ES-I3 (cell line): ENCODE measurements at regions not wholly inside any gene's neighbourhood (a gene's known extent, or its start where the extent isn't known, plus 50 kb on each side); places are given as distances from the start of the nearest gene placed in this dataset.

Source experiments
- H3K36me3 ChIP-seq: 2 replicates; pipeline ENCODE4 v1.6.1; 2013; ENCODE audit warnings: mild to moderate bottlenecking, low read length, control low read depth, moderate library complexity; ENCODE audit not compliant: insufficient read depth
- H3K4me1 ChIP-seq: 2 replicates; pipeline ENCODE4 v1.6.1; 2013; ENCODE audit warnings: mild to moderate bottlenecking, control low read depth, low read length; ENCODE audit not compliant: insufficient read depth
- H3K9ac ChIP-seq: 2 replicates; pipeline ENCODE4 v1.6.1; 2013; ENCODE audit warnings: low read depth, mild to moderate bottlenecking, low read length, moderate library complexity
- H3K9me3 ChIP-seq: 2 replicates; pipeline ENCODE4 v1.6.1; 2013; ENCODE audit warnings: mild to moderate bottlenecking, low read length, moderate library complexity; ENCODE audit not compliant: control insufficient read depth, insufficient read depth

DNA sequence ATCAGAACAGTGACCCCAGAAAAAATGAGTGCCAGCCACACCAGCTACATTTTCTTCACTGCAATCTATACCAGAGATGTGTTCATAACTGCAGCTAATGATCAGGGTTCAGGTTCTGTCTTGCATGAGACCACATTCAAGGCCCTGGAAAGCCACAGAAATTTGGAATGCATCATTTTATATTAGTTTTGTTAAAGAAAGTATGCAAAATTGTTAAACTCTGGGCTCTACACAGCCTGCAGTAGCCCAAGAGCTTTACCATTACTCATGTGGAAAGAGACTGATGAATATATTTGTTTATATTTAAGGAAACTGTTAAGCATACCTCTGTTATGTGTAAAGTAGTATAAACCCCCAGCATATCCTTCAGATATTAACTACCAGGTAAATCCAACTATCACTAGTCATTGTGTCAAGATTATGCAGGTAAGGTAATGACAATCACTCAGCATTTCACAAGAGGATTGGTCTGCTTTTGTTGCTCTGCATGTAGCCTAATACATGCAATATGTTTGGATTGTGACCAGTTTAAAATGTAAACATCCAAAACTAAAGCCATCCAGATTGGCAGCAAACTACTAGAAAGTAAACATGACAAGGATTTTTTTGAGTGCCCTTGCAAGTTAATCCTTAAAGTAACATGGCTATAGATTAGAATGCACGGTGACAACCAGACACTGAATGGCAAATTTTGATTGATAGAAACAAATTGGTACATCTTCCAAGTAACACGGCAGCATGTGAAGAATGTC, 429.1 kb upstream of the ARGLU1 start:
- H3K36me3 ChIP-seq = no peaks in the 10 kb centered on the region
- H3K9me3 ChIP-seq = no peaks in the 10 kb centered on the region
- no peak overlapping the region for H3K9ac ChIP-seq
- H3K4me1 ChIP-seq = no peaks in the 10 kb centered on the region

DNA sequence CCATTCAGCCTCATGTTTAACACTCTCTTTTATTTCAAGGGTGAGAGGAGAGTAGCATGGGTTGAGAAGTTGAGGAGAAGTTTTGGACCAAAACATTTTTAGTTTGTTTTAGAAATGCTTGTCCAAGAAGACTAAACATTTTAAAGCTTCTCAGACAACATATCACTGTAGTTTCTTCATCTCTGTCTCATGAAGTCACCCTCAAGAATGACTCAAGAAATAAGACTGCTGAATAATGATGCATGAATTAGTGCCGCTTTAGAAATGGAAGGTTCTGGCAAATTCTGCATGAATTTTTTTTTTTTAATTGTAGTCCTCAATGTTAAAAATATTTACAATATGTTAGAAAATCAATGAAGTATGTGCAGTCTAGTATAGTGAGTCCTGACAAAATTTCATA, 422.7 kb upstream of the ARGLU1 start:
- Histone ChIP-seq H3K9me3 (no peaks in the 10 kb centered on the region), H3K9ac (no peak overlapping the region), H3K4me1 (peaks cover 10% of the 10 kb centered on the region), H3K36me3 (no peaks in the 10 kb centered on the region)

DNA sequence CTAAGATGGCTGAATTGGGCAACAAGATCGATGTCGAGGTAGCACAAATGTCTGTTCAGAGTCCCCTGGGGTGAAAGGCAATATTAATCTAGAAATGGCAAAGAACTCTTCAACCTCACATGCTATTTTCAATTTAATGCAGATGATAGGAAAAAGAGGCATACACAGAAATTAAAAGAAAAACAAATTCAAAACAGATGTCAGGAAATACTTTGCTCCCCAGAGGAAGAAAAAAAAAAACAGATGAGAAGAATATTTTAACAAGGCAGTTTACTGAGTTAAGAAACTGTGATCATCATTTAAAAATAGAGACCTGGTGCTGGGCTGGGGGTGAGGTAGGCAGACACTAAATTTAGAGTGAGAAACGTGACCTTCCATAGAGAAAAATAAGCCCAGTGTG, 421.9 kb upstream of the ARGLU1 start:
- Histone ChIP-seq H3K9ac (no peak overlapping the region), H3K4me1 (peaks cover 10% of the 10 kb centered on the region), H3K36me3 (no peaks in the 10 kb centered on the region), H3K9me3 (no peaks in the 10 kb centered on the region)

DNA sequence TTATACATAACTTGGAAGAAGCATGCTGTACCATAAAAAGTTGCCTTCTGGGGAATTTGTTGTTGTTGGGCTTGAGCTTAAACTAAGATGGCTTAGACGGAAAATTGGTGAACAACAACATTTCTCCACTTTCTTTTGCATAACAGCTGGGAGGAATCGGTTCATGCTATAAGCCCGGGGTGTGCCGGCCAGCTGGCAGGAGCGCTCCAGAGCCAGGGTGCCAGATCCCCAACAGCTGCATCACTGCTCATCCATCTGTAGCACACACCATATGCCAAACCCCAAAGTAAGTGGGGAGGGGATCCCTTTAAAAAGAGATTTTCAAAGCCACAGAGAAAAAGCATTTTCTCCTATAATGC, 419.5 kb upstream of the ARGLU1 start:
- no peak overlapping the region for H3K9ac ChIP-seq
- H3K36me3 ChIP-seq = no peaks in the 10 kb centered on the region
- H3K4me1 ChIP-seq = peaks cover 10% of the 10 kb centered on the region
- H3K9me3 ChIP-seq = no peaks in the 10 kb centered on the region

DNA sequence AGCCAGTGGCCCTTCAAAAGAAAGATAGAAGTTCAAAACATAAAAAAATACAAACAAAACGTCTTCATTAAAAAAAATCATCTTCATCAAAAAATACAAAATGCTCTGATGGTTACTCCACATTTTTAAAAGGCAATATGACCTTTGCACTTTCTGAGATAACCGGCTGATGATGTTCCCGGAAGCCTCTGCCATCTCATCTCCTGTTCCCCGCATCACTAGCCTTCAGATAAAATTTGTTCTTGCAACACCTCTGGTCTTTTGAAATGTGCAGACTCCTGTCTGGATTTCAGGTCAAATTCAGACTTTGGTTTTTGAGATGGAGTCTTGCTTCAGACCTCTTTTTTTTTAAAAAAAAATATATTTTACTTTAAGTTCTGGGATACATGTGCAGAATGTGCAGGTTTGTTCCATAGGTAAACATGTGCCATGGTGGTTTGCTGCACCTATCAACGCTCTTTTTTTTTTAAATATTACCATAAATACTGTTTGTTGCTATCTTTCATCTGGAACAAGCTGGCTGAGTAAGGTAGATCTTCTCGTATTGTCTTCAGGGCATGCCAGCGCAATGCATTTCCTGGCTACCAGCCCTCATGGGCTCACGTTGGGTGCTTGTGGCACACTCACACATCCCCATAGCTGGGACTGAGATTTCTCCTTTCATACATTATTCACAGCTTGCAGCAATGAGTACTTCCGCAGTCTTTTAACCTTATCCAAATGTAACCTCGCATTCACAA, 418.9 kb upstream of the ARGLU1 start:
- Histone ChIP-seq H3K9me3 (no peaks in the 10 kb centered on the region), H3K36me3 (no peaks in the 10 kb centered on the region), H3K9ac (no peak overlapping the region), H3K4me1 (peaks cover 10% of the 10 kb centered on the region)

DNA sequence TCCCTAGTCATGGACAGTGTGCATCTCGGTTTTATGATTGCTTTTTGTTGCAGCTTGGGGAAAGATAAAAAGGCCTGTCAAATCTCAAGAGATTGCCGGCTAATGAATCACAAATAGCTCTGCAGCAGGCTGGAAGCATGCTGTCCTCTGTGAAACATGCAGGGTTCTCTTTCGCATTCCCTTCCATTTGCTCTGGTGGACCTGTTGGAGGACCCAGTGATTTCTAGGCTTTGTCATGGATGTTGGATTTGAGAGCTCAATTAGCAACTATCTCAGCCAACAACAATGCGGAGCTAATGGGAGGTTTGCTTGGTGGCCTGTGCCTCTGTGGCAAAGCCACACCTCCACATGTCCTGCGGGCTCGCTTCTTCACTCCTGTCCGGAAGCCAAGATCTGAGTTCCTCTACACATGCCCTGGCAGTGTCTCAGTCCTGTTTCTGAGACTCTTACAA, 418.1 kb upstream of the ARGLU1 start:
- Histone ChIP-seq H3K9me3 (no peaks in the 10 kb centered on the region), H3K36me3 (no peaks in the 10 kb centered on the region), H3K9ac (no peak overlapping the region), H3K4me1 (peaks cover 10% of the 10 kb centered on the region)

DNA sequence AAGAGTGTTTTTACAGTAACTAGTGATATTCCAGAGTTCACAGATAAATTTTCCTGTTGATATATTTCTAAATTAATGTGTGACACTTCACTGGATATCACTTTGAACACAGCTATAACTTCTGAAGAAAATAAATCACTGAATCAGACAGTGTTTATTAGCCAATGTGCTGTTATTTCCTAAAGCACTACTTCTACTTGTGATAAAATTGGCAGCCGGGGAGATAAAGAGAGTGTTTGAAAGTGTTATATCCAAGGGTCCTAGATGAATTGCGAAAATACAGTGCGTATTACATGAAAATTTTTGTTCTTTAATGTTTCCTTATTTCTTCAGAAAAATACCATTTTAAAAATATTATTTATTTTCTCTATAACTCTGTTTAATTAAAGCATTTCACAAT, 417.5 kb upstream of the ARGLU1 start:
- Histone ChIP-seq H3K9ac (no peak overlapping the region), H3K36me3 (no peaks in the 10 kb centered on the region), H3K9me3 (no peaks in the 10 kb centered on the region), H3K4me1 (peaks cover 10% of the 10 kb centered on the region)

DNA sequence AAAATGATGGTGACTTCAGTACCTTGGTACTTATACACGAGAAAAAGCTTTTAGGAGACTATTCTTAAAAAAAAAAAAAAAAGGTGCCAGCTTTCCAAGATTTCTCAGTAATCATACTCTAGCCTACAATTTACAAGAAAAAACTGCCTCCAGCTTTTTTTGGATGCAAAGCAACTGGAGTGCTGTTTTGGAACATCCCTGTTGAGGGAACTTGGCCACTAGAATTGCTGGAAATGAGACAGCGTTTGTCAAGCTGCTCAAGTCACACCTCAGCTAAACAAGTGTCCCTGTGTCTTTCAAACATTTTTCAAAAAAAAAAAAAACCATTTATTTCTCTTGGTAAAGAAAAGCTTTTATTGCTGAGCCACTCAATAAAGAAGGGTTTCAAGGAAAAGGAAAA, 413.1 kb upstream of the ARGLU1 start:
- Histone ChIP-seq H3K9ac (no peak overlapping the region), H3K4me1 (peaks cover 5% of the 10 kb centered on the region)

DNA sequence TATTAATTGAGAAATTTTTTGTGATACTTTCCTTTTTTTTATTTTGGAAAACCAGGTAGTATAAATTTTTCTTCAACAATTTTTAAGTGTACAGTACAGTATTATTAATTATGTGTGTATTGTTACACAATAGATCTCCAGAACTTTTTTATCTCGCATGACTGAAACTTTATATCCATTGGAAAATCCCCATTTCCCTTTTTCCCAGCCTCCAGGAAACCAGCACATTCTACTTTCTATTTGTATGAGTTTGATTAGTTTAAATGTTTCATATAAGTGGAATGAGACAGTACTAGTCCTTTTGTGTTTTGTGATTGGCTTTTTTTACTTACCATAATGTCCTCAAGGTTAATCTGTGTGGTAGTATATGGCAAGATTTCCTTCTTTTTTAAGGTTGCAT, 399.5 kb upstream of the ARGLU1 start:
- H3K9ac ChIP-seq = no peak overlapping the region
- no peaks in the 10 kb centered on the region for H3K4me1 ChIP-seq
- H3K36me3 ChIP-seq = no peaks in the 10 kb centered on the region
- H3K9me3 ChIP-seq = no peaks in the 10 kb centered on the region

More for the DNA sequence above, 413.1 kb upstream of the ARGLU1 start:
- H3K36me3 ChIP-seq = no peaks in the 10 kb centered on the region
- no peaks in the 10 kb centered on the region for H3K9me3 ChIP-seq

DNA sequence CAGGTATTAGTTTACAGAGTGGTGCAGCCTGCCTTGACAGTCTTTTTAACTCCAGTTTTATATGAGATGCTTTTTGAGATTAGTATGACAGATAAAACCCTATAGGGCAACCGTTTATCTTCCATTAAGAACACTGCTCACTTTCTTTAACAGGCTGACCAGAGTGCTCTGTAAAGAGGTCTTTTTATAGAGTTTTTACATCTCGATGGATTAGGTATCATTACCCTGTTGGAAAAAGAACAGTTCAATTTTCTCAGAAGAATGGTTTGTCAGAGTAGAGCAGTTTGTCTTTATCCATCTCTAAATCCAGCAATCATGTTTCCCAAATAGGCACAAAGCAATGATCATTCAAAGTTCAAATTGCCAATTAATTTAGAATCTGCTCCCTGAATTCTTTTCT, 395.2 kb upstream of the ARGLU1 start:
- Histone ChIP-seq H3K9me3 (no peaks in the 10 kb centered on the region), H3K9ac (no peak overlapping the region), H3K36me3 (no peaks in the 10 kb centered on the region), H3K4me1 (no peaks in the 10 kb centered on the region)

DNA sequence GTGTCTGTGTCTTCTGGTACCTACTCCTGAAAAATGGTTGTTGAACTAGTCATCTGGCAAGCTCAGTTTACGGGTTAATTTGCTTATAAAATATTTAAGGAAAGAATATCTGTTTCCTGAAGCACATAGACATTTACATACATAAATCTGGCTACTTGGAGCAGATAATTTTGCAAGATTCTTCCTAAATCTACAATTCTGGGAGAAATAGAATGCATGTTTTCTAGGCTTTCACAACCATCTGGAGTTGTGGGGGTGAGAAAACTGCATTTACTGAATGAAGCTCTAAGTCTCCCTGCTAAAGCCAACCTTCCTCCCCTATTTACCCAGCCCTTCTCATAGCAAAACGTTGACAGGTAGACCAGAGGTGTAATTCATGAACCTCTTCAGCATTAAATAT, 393.7 kb upstream of the ARGLU1 start:
- H3K36me3 ChIP-seq = no peaks in the 10 kb centered on the region

DNA sequence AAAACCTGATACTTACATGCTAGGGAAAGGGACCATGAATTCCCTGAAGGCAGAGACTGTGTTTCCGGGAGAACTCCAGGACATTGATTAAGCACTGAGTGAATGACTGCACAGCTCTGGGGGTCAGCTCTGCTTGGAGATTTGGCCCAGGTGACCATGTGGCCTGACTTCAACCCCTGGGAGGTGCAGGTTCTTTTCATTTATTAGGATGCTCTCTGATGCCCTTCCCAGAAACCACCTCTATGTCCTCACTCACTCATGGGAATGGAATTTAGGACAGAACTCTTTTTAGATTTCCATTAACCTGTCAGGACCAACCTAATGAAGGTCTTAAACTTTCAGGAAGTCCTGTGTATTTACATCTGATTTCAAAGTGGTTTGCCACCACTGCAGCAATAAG, 393.3 kb upstream of the ARGLU1 start:
- Histone ChIP-seq H3K4me1 (no peaks in the 10 kb centered on the region), H3K9ac (no peak overlapping the region), H3K36me3 (no peaks in the 10 kb centered on the region), H3K9me3 (no peaks in the 10 kb centered on the region)

More for the DNA sequence above, 393.7 kb upstream of the ARGLU1 start:
- Histone ChIP-seq H3K9me3 (no peaks in the 10 kb centered on the region), H3K4me1 (no peaks in the 10 kb centered on the region), H3K9ac (no peak overlapping the region)

DNA sequence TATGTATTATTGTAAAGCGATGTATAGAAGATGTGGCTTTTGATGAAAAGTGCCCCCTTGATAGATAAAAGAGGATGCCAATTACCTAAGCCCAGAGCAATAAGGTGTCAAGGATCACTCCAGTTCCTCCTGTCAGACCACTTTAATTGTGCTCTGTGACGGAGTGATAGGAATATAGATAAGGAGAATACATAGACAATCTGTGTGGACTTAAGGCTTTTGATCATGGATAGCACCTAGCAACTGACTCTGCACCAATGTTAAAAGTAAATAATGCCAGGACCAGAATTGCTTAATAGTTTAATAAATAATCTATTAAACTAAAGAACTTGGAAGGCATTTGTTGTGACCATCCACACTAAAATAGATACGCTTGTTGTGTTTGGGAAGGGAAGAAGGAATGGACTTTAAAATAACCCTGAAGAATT, 390.7 kb upstream of the ARGLU1 start:
- H3K9me3 ChIP-seq = no peaks in the 10 kb centered on the region
- no peaks in the 10 kb centered on the region for H3K36me3 ChIP-seq
- no peaks in the 10 kb centered on the region for H3K4me1 ChIP-seq
- no peak overlapping the region for H3K9ac ChIP-seq

DNA sequence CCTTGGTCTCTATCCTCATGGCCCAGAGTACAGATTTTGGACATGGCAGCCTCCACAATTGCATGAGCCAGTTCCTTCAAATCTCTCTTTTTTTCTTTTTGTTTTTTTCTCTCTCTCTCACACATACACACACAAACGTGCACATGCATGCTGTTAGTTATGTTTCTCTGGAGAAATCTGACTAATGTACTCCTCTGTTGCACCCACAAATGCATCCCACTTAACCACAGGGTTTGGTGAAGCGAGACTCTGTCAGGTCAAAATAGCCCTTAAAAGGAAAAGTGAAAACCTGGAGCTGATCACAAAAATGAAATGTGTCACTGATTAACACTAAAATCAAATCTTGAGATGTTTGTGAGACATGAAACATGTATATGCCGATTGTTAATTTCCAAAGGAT, 374.6 kb upstream of the ARGLU1 start:
- H3K4me1 ChIP-seq = no peaks in the 10 kb centered on the region
- H3K9ac ChIP-seq = no peak overlapping the region
- no peaks in the 10 kb centered on the region for H3K36me3 ChIP-seq

DNA sequence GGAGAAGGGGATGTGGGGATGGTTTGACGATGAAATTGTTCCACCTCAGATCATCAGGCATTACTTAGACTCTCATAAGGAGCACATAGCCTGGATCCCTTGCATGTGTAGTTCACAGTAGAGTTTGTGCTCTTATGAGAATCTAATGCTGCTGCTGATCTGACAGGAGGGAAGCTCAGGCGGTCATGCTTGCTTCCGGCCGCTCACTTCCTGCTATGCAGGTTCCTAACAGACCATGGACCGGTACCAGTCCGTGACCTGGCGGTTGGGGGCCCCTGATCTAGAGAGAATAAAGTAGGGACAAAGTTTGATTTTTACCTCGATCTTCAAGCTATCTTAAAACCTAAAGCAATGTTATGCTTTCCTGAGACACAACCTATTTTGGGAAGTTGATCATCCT, 373.8 kb upstream of the ARGLU1 start:
- Histone ChIP-seq H3K9ac (no peak overlapping the region), H3K4me1 (no peaks in the 10 kb centered on the region)

More for the DNA sequence above, 374.6 kb upstream of the ARGLU1 start:
- H3K9me3 ChIP-seq = no peaks in the 10 kb centered on the region

More for the DNA sequence above, 373.8 kb upstream of the ARGLU1 start:
- no peaks in the 10 kb centered on the region for H3K9me3 ChIP-seq
- no peaks in the 10 kb centered on the region for H3K36me3 ChIP-seq
